Hematopoietic multipotent progenitor cell treated with erythropoietin and hydrocortisone succinate and interleukin-3 and kit ligand, for 6 days (in vitro differentiated cells): ENCODE measurements at regions not wholly inside any gene's neighbourhood (a gene's known extent, or its start where the extent isn't known, plus 50 kb on each side); places are given as distances from the start of the nearest gene placed in this dataset.
"Not testable (repeated sequence)": the region's sequence is repeated elsewhere in the genome, so short reads cannot be mapped to it uniquely, and the experiment has no call there.

Source experiments
- DNase-seq: peaks from one replicate; pipeline ENCODE4 v3.0.0-alpha.2; 2015

- no peak for DNase-seq
Measured at GRCh38 chr1:83505148-83505547, 493.8 kb downstream of the TTLL7 start.

- DNase-seq = no peak
Measured at GRCh38 chr1:83503153-83503552, 495.8 kb downstream of the TTLL7 start.

GRCh38 chr1:83500987-83501591 is 497.8 kb downstream of the TTLL7 start:
- no peak for DNase-seq

- DNase-seq = no peak
Measured at GRCh38 chr1:83500531-83500930, 498.4 kb downstream of the TTLL7 start.

GRCh38 chr1:83499998-83500397 is 498.9 kb downstream of the TTLL7 start:
- DNase-seq = no peak

GRCh38 chr1:83497563-83497962 is 501.4 kb downstream of the TTLL7 start:
- DNase-seq = no peak

GRCh38 chr1:83495560-83495959 is 503.4 kb downstream of the TTLL7 start:
- no peak for DNase-seq

GRCh38 chr1:83493633-83494032 is 505.3 kb downstream of the TTLL7 start:
- no peak for DNase-seq

- no peak for DNase-seq
Measured at GRCh38 chr1:83491930-83492329, 507.0 kb downstream of the TTLL7 start.

GRCh38 chr1:83490988-83491387 is 507.9 kb downstream of the TTLL7 start:
- no peak for DNase-seq

- not testable (repeated sequence) for DNase-seq
Measured at GRCh38 chr1:83488105-83488504, 510.8 kb downstream of the TTLL7 start.

GRCh38 chr1:83487460-83487859 is 511.5 kb downstream of the TTLL7 start:
- DNase-seq = not testable (repeated sequence)

- not testable (repeated sequence) for DNase-seq
Measured at GRCh38 chr1:83485314-83486019, 513.5 kb downstream of the TTLL7 start.

- not testable (repeated sequence) for DNase-seq
Measured at GRCh38 chr1:83481284-83481683, 517.6 kb downstream of the TTLL7 start.

- DNase-seq = not testable (repeated sequence)
Measured at GRCh38 chr1:83479591-83480239, 519.2 kb downstream of the TTLL7 start.

GRCh38 chr1:83478127-83478526 is 520.8 kb downstream of the TTLL7 start:
- not testable (repeated sequence) for DNase-seq

- not testable (repeated sequence) for DNase-seq
Measured at GRCh38 chr1:83476518-83476917, 522.4 kb downstream of the TTLL7 start.

GRCh38 chr1:83474946-83475345 is 524.0 kb downstream of the TTLL7 start:
- not testable (repeated sequence) for DNase-seq

GRCh38 chr1:83473986-83474385 is 524.9 kb downstream of the TTLL7 start:
- not testable (repeated sequence) for DNase-seq

- DNase-seq = not testable (repeated sequence)
Measured at GRCh38 chr1:83472066-83472465, 526.9 kb downstream of the TTLL7 start.

GRCh38 chr1:83471272-83471671 is 527.7 kb downstream of the TTLL7 start:
- DNase-seq = not testable (repeated sequence)

GRCh38 chr1:83468336-83468735 is 530.6 kb downstream of the TTLL7 start:
- not testable (repeated sequence) for DNase-seq

GRCh38 chr1:83457735-83458248 is 541.1 kb downstream of the TTLL7 start:
- DNase-seq = not testable (repeated sequence)

- DNase-seq = not testable (repeated sequence)
Measured at GRCh38 chr1:83457281-83457680, 541.7 kb downstream of the TTLL7 start.
